Stimulated activated CD4-positive, alpha-beta T cell treated with anti-CD3 and anti-CD28 coated beads, Interleukin-2, amount 100 ng/mL, for 4 hours (primary cell): ENCODE measurements at regions not wholly inside any gene's neighbourhood (a gene's known extent, or its start where the extent isn't known, plus 50 kb on each side); places are given as distances from the start of the nearest gene placed in this dataset.
"Not testable (repeated sequence)": the region's sequence is repeated elsewhere in the genome, so short reads cannot be mapped to it uniquely, and the experiment has no call there.

Experiments used
- DNase-seq: peaks from one replicate; pipeline ENCODE4 v3.0.0-alpha.2; 2020; ENCODE audit warnings: low read depth

- DNase-seq, result not testable (repeated sequence)
These were observed 1685.1 kb downstream of the SPATA31A7 start for GRCh38 chr9:62874745-62875599.

- not testable (repeated sequence) for DNase-seq
These were observed 1687.7 kb downstream of the SPATA31A7 start for GRCh38 chr9:62877552-62877951.

- not testable (repeated sequence) for DNase-seq
These were observed 1688.2 kb downstream of the SPATA31A7 start for GRCh38 chr9:62877987-62878386.

- not testable (repeated sequence) for DNase-seq
These were observed 1690.6 kb downstream of the SPATA31A7 start for GRCh38 chr9:62880453-62880852.

- not testable (repeated sequence) for DNase-seq
These were observed 1691.1 kb downstream of the SPATA31A7 start for GRCh38 chr9:62880971-62881370.

- DNase-seq, result not testable (repeated sequence)
These were observed 1692.0 kb downstream of the SPATA31A7 start for GRCh38 chr9:62881811-62882210.

GRCh38 chr9:62882717-62883116 lies 1692.9 kb downstream of the SPATA31A7 start:
- not testable (repeated sequence) for DNase-seq

GRCh38 chr9:62896692-62897091 lies 1706.9 kb downstream of the SPATA31A7 start:
- DNase-seq, result not testable (repeated sequence)

- DNase-seq, result peak; percentile 50
These were observed 1707.8 kb downstream of the SPATA31A7 start for GRCh38 chr9:62897411-62898225.

GRCh38 chr9:62899666-62900065 lies 1709.8 kb downstream of the SPATA31A7 start:
- not testable (repeated sequence) for DNase-seq

GRCh38 chr9:62904061-62904460 lies 1714.2 kb downstream of the SPATA31A7 start:
- DNase-seq, result not testable (repeated sequence)

GRCh38 chr9:62905722-62906121 lies 1715.9 kb downstream of the SPATA31A7 start:
- DNase-seq, result not testable (repeated sequence)

- not testable (repeated sequence) for DNase-seq
These were observed 1718.0 kb downstream of the SPATA31A7 start for GRCh38 chr9:62907866-62908265.

- DNase-seq, result not testable (repeated sequence)
These were observed 1718.4 kb downstream of the SPATA31A7 start for GRCh38 chr9:62908271-62908670.

GRCh38 chr9:62909447-62909846 lies 1719.6 kb downstream of the SPATA31A7 start:
- not testable (repeated sequence) for DNase-seq

- not testable (repeated sequence) for DNase-seq
These were observed 1722.4 kb downstream of the SPATA31A7 start for GRCh38 chr9:62912278-62912677.

GRCh38 chr9:62915168-62915567 lies 1725.3 kb downstream of the SPATA31A7 start:
- DNase-seq, result not testable (repeated sequence)

- DNase-seq, result not testable (repeated sequence)
These were observed 1725.8 kb downstream of the SPATA31A7 start for GRCh38 chr9:62915661-62916060.

- not testable (repeated sequence) for DNase-seq
These were observed 1729.0 kb downstream of the SPATA31A7 start for GRCh38 chr9:62918648-62919385.

- DNase-seq, result not testable (repeated sequence)
These were observed 1741.6 kb downstream of the SPATA31A7 start for GRCh38 chr9:62931484-62931883.

GRCh38 chr9:62952840-62953239 lies 1763.0 kb downstream of the SPATA31A7 start:
- DNase-seq, result not testable (repeated sequence)
